Brain microvascular endothelial cell (primary cell): ENCODE measurements at regions not wholly inside any gene's neighbourhood (a gene's known extent, or its start where the extent isn't known, plus 50 kb on each side); places are given as distances from the start of the nearest gene placed in this dataset.

Experiments
- DNase-seq: peaks from one replicate; pipeline ENCODE4 v3.0.0-alpha.2; 2020
- H3K27ac ChIP-seq: fragments of 250-450 bp; sonication (Bioruptor Pico); 2 replicates; pipeline ENCODE4 v1.5.1; 2020; ENCODE audit warnings: mild to moderate bottlenecking, moderate library complexity
- H3K27me3 ChIP-seq: fragments of 250-450 bp; sonication (Bioruptor Pico); replicated peaks from 2 replicates; pipeline ENCODE4 v1.5.1; 2020; ENCODE audit warnings: mild to moderate bottlenecking
- H3K36me3 ChIP-seq: fragments of 250-450 bp; sonication (Bioruptor Pico); replicated peaks from 2 replicates; pipeline ENCODE4 v1.5.1; 2020; ENCODE audit warnings: mild to moderate bottlenecking
- H3K4me3 ChIP-seq: 2 replicates; pipeline ENCODE4 v1.5.1; 2011; ENCODE audit warnings: low read depth, mild to moderate bottlenecking, control low read depth, low read length, moderate library complexity
- in situ Hi-C: cut with HindIII; loops from 2 replicates; pipeline ENCODE4 v1.10.0; 2017; ENCODE audit warnings: low sequenced_read_pairs, low pct_ligation_motif_present
- TF ChIP-seq, protein P1 (sequence below): IDR thresholded peaks from 2 replicates; pipeline ENCODE4 v1.5.1; 2011; ENCODE audit warnings: low read depth, mild to moderate bottlenecking, moderate library complexity, low read length, control low read depth, inconsistent platforms; ENCODE audit errors: missing control alignments

DNA sequence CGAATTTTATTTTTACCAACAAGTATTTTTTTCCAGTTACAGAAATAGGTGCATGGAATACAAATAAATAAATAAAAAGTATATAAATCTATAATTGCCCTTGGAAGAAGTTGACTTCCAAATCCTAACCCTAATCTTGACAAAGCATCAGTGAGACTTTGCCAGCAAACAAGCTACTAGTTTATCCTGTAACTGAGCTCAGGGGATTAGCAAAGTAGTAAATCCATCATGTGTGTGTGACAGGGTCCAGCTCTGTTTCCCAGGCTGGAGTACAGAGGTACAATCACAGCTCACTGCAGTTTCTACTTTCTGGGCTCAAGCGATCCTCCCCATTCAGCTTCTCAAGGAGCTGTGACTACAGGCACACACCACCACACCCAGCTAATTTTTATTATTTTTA lies 948.0 kb upstream of the CNTNAP5 start:
- Histone ChIP-seq H3K27me3 (no peaks in the 10 kb centered on the region), H3K36me3 (no peaks in the 10 kb centered on the region), H3K4me3 (no peak overlapping the region), H3K27ac (no peak overlapping the region)
- in situ Hi-C loops: no loop called here
- TF ChIP-seq, protein P1, sequence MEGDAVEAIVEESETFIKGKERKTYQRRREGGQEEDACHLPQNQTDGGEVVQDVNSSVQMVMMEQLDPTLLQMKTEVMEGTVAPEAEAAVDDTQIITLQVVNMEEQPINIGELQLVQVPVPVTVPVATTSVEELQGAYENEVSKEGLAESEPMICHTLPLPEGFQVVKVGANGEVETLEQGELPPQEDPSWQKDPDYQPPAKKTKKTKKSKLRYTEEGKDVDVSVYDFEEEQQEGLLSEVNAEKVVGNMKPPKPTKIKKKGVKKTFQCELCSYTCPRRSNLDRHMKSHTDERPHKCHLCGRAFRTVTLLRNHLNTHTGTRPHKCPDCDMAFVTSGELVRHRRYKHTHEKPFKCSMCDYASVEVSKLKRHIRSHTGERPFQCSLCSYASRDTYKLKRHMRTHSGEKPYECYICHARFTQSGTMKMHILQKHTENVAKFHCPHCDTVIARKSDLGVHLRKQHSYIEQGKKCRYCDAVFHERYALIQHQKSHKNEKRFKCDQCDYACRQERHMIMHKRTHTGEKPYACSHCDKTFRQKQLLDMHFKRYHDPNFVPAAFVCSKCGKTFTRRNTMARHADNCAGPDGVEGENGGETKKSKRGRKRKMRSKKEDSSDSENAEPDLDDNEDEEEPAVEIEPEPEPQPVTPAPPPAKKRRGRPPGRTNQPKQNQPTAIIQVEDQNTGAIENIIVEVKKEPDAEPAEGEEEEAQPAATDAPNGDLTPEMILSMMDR: no peak
- DNase-seq: no peak

DNA sequence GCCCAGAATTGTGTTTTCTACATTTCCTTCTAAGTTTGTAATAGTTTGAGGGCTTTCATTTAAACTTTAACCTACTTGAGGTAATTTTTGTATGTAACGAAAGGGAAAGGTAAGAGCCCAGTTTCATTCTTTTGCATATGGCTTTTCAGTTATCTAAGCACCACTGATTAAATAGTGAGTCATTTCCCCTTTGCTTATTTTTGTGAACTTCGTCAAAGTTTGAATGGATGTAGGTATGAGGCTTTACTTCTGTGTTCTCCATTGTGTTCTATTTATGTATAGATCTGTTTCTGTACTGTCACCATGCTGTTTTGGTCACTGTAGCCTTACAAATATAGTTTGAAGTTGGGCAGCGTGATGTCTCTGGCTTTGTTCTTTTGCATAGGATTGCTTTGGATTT lies 944.8 kb upstream of the CNTNAP5 start:
- no peak overlapping the region for H3K4me3 ChIP-seq
- no peak overlapping the region for H3K27ac ChIP-seq
- DNase-seq: no peak
- TF ChIP-seq, protein P1: no peak
- in situ Hi-C loops: no loop called here
- no peaks in the 10 kb centered on the region for H3K36me3 ChIP-seq
- no peaks in the 10 kb centered on the region for H3K27me3 ChIP-seq

- Histone ChIP-seq H3K27ac (no peak overlapping the region), H3K36me3 (no peaks in the 10 kb centered on the region), H3K27me3 (no peaks in the 10 kb centered on the region), H3K4me3 (no peak overlapping the region)
- TF ChIP-seq, protein P1: no peak
- DNase-seq: no peak
- in situ Hi-C loops: no loop called here
These were observed 939.6 kb upstream of the CNTNAP5 start for GRCh38 chr2:123085484-123085883.

GRCh38 chr2:123086613-123087385 lies 938.3 kb upstream of the CNTNAP5 start:
- no peak overlapping the region for H3K4me3 ChIP-seq
- TF ChIP-seq, protein P1: no peak
- in situ Hi-C loops: no loop called here
- no peak for DNase-seq
- no peak overlapping the region for H3K27ac ChIP-seq
- H3K27me3 ChIP-seq: no peaks in the 10 kb centered on the region
- H3K36me3 ChIP-seq: no peaks in the 10 kb centered on the region

GRCh38 chr2:123091471-123091870 lies 933.6 kb upstream of the CNTNAP5 start:
- DNase-seq: no peak
- in situ Hi-C loops: no loop called here

More at GRCh38 chr2:123091471-123091870, 933.6 kb upstream of the CNTNAP5 start:
- no peak overlapping the region for H3K27ac ChIP-seq
- TF ChIP-seq, protein P1: no peak
- no peak overlapping the region for H3K4me3 ChIP-seq
- no peaks in the 10 kb centered on the region for H3K36me3 ChIP-seq
- H3K27me3 ChIP-seq: no peaks in the 10 kb centered on the region
